Right lobe of liver (tissue), 6 donors: ENCODE measurements at regions not wholly inside any gene's neighbourhood (a gene's known extent, or its start where the extent isn't known, plus 50 kb on each side); places are given as distances from the start of the nearest gene placed in this dataset.
"Not testable (repeated sequence)": the region's sequence is repeated elsewhere in the genome, so short reads cannot be mapped to it uniquely, and the experiment has no call there.

Experiments
- ATAC-seq, 4 donors: fragments of 200-7000 bp; cut with Tn5 transposase; one replicate each; pipeline ENCODE4 v1.9.1; 2020; ENCODE audit warnings: mild to moderate bottlenecking in 4 of 4, moderate library complexity in 4 of 4
- DNase-seq, 3 donors: peaks; one replicate each; pipeline ENCODE4 v3.0.0-alpha.2; 2020
- H3K27ac ChIP-seq, 3 donors: fragments of 200-600 bp; one replicate each; pipeline ENCODE4 v1.8.0; 2022
- H3K27me3 ChIP-seq, 2 donors: fragments of 200-600 bp; one replicate each; pipeline ENCODE4 v1.8.0; 2022
- H3K36me3 ChIP-seq, 4 donors: fragments of 200-600 bp; sonication (generic) in 1 of 4; one replicate each; pipeline versions ENCODE4 v1.5.1 to v1.8.0; 2017 to 2022; ENCODE audit warnings: control low read depth in 1 of 4
- H3K4me1 ChIP-seq, 4 donors: fragments of 200-600 bp; sonication (generic) in 1 of 4; one replicate each; pipeline versions ENCODE4 v1.5.1 to v1.8.0; 2017 to 2022; ENCODE audit warnings: control low read depth in 1 of 4
- H3K4me3 ChIP-seq, 3 donors: fragments of 200-600 bp; one replicate each; pipeline ENCODE4 v1.8.0; 2022
- H3K9me3 ChIP-seq, 4 donors: fragments of 200-600 bp; sonication (generic) in 1 of 4; one replicate each; pipeline versions ENCODE4 v1.5.1 to v1.8.0; 2017 to 2022; ENCODE audit warnings: control low read depth in 1 of 4
- CTCF ChIP-seq, 4 donors: fragments of 200-600 bp in 3 of 4; fragments of 450-650 bp in 1 of 4; IDR thresholded peaks; one replicate each; pipeline versions ENCODE4 v1.5.1 to v1.8.0; 2016 to 2022; ENCODE audit warnings: antibody characterized with exemption in 4 of 4, mild to moderate bottlenecking in 2 of 4
- POLR2A ChIP-seq: fragments of 450-650 bp; IDR thresholded peaks from one replicate; pipeline ENCODE4 v1.6.1; 2017; ENCODE audit warnings: antibody characterized with exemption, mild to moderate bottlenecking
- WGBS: methylation state at CpG from one replicate; pipeline ENCODE4 v1.1.6; 2018; ENCODE audit warnings: low coverage, low lambda C conversion rate; ENCODE audit not compliant: insufficient coverage; ENCODE audit errors: missing lambda C conversion rate; 5-methylcytosine and 5-hydroxymethylcytosine counted together
- intact Hi-C, 2 donors: fragments of 100-400 bp; cut with DNase I; formaldehyde crosslinking; loops; one replicate each; pipeline versions ENCODE4 v1.11.2 to v1.14.1; 2022
- donor health status: DM: no; HTN: yes; CAD: no.
- donor health status: DM: no; HTN: no; CAD: no.
- donor health status: DM: no; HTN: no; CAD: no.
- donor health status: DM: no; HTN: yes; CAD: no.
- donor health status: DM: no; HTN: yes; CAD: no.

GRCh38 chr1:242690849-242691609 is 166.5 kb upstream of the PLD5 start:
- intact Hi-C loops, result no loop called here
- WGBS, result 42% methylated on average over 8 of the region's 8 CpGs
- TF ChIP-seq CTCF (IDR thresholded peaks at IDR 0.05), result no peak
- TF ChIP-seq POLR2A, result no peak
- no peak for DNase-seq
- H3K4me1 ChIP-seq, result no peaks in the 10 kb centered on the region
- H3K9me3 ChIP-seq, result no peaks in the 10 kb centered on the region
- no peak overlapping the region for H3K27ac ChIP-seq
- H3K27me3 ChIP-seq, result no peaks in the 10 kb centered on the region
- H3K4me3 ChIP-seq, result no peak overlapping the region
- H3K36me3 ChIP-seq, result no peaks in the 10 kb centered on the region
- no peak for ATAC-seq

- DNase-seq (no peak), ATAC-seq (peak in 1 of 4 donors; percentile 21)
- WGBS, result no CpG with 5 or more reads among the region's 17 CpGs
- Histone ChIP-seq H3K27me3 (no peaks in the 10 kb centered on the region), H3K27ac (no peak overlapping the region), H3K36me3 (no peaks in the 10 kb centered on the region), H3K4me3 (no peak overlapping the region), H3K9me3 (no peaks in the 10 kb centered on the region), H3K4me1 (no peaks in the 10 kb centered on the region)
- intact Hi-C loops, result no loop called here
- TF ChIP-seq POLR2A, result no peak
- TF ChIP-seq CTCF (IDR thresholded peaks at IDR 0.05), result no peak
Measured at GRCh38 chr1:242689378-242689777, 164.9 kb upstream of the PLD5 start.

DNA sequence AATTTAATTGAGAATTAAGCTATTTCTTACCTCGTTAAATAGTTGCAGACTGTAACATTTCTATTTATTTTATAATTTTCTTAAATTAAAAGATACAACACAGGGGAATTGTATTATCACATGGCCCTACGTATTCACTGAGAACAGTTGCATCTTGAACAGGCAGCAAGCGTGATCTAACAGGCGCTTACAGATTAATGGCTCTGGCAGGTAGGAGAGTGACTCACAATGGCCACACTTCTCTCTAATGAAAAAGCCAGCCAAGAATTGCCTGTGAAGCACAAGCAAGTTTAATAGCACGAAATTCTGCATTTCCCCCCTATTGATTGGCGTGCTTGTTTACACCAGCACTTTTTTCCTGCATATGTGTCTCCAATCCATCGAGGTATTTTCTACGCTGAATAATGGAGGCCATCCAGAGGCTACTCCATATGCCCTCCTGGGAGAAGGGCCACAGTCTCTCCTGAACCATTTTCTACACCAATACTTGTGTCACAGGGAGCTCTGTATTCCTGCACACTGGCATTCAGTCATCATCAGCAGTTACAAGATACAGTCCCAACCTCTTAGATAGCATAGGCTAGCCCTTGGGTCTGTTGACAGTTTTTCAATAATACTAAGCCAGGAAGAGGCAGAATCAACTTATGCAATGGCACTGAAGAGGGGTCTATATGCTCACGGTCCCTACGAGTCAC is 150.6 kb upstream of the PLD5 start:
- no peak for DNase-seq
- no peak overlapping the region for H3K4me3 ChIP-seq
- no peaks in the 10 kb centered on the region for H3K27me3 ChIP-seq
- 49% methylated on average over 9 of the region's 10 CpGs for WGBS
- no peak overlapping the region for H3K27ac ChIP-seq
- no peaks in the 10 kb centered on the region for H3K36me3 ChIP-seq
- TF ChIP-seq POLR2A (no peak), CTCF (IDR thresholded peaks at IDR 0.05) (no peak)
- ATAC-seq, result no peak
- no peaks in the 10 kb centered on the region for H3K9me3 ChIP-seq
- intact Hi-C loops, result no loop called here
- no peaks in the 10 kb centered on the region for H3K4me1 ChIP-seq

DNA sequence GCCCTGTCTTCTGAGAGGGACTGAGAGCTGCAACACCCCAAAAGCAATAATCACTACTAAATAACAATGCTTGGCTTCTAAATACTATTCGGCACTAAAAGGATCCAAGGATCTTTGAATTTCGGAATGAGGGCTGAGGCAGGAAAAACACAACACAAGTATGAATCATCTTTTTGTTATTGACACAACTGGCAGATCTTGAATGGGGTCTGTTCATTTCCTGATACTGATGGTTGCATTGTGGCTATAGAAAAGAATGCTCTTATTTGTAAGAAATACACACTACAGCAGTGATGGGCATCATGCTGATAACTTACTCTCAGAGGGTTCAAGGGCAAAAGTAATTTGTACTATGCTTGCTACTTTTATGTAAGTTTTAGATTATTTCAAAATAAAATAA is 149.2 kb upstream of the PLD5 start:
- no peak for TF ChIP-seq CTCF (IDR thresholded peaks at IDR 0.05)
- no peak for TF ChIP-seq POLR2A
- intact Hi-C loops, result no loop called here
- ATAC-seq, result no peak

GRCh38 chr1:242673165-242673564 is 148.7 kb upstream of the PLD5 start:
- H3K36me3 ChIP-seq, H3K27ac ChIP-seq, H3K4me1 ChIP-seq, DNase-seq, ATAC-seq, H3K9me3 ChIP-seq, intact Hi-C loops, H3K4me3 ChIP-seq, H3K27me3 ChIP-seq: not testable (repeated sequence)
- WGBS, result 70% methylated on average over 2 of the region's 4 CpGs

More for the DNA sequence above, 149.2 kb upstream of the PLD5 start:
- H3K36me3 ChIP-seq, result no peaks in the 10 kb centered on the region
- no peaks in the 10 kb centered on the region for H3K4me1 ChIP-seq
- H3K9me3 ChIP-seq, result no peaks in the 10 kb centered on the region
- no peak overlapping the region for H3K4me3 ChIP-seq
- DNase-seq, result no peak
- 79% methylated on average over 2 of the region's 2 CpGs for WGBS
- H3K27me3 ChIP-seq, result no peaks in the 10 kb centered on the region
- H3K27ac ChIP-seq, result no peak overlapping the region
